Upper lobe of left lung (tissue), 4 donors: ENCODE measurements at regions not wholly inside any gene's neighbourhood (a gene's known extent, or its start where the extent isn't known, plus 50 kb on each side); places are given as distances from the start of the nearest gene placed in this dataset.

Source experiments
- POLR2A ChIP-seq, 4 donors: fragments of 450-650 bp; IDR thresholded peaks; one replicate each; pipeline ENCODE4 v1.5.1; 2016 to 2017; ENCODE audit warnings: antibody characterized with exemption in 4 of 4, mild to moderate bottlenecking in 2 of 4
- TF ChIP-seq, protein P1 (sequence below), 6 experiments: fragments of 450-650 bp in 4 of 6; fragments of 200-600 bp in 2 of 6; sonication (generic) in 2 of 6; IDR thresholded peaks; one replicate each; pipeline ENCODE4 v1.5.1; 2016 to 2019; ENCODE audit warnings: antibody characterized with exemption in 6 of 6

DNA sequence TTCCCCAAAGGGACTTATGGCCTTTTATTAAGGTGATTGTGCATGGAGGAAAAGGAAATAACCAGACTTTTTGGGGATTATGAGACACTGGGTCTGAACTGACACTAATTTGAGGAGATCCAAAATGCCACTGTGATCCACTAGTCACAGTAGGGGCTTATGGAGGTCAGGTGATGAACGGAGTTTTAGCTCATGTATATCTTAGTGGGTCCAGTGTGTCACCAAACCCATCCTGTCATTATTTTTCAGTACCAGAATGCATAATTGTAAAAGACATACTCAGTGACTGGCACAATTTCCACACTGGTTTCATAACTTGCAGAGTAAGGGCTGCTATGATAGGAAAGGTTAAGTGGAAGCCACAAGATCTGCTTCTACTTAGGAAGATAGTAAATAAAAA is 131.3 kb downstream of the RTL3 start:
- TF ChIP-seq, protein P1, sequence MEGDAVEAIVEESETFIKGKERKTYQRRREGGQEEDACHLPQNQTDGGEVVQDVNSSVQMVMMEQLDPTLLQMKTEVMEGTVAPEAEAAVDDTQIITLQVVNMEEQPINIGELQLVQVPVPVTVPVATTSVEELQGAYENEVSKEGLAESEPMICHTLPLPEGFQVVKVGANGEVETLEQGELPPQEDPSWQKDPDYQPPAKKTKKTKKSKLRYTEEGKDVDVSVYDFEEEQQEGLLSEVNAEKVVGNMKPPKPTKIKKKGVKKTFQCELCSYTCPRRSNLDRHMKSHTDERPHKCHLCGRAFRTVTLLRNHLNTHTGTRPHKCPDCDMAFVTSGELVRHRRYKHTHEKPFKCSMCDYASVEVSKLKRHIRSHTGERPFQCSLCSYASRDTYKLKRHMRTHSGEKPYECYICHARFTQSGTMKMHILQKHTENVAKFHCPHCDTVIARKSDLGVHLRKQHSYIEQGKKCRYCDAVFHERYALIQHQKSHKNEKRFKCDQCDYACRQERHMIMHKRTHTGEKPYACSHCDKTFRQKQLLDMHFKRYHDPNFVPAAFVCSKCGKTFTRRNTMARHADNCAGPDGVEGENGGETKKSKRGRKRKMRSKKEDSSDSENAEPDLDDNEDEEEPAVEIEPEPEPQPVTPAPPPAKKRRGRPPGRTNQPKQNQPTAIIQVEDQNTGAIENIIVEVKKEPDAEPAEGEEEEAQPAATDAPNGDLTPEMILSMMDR (IDR thresholded peaks at IDR 0.05), result no peak
- TF ChIP-seq POLR2A (IDR thresholded peaks at IDR 0.05), result no peak
